Sigmoid colon (tissue), 4 donors: ENCODE measurements at regions not wholly inside any gene's neighbourhood (a gene's known extent, or its start where the extent isn't known, plus 50 kb on each side); places are given as distances from the start of the nearest gene placed in this dataset.

Source experiments
- EP300 ChIP-seq, 4 donors: sonication (generic); formaldehyde crosslinking; IDR thresholded peaks; one replicate each; pipeline ENCODE4 v1.6.1; 2017; ENCODE audit warnings: antibody characterized with exemption in 4 of 4
- TF ChIP-seq, protein P1 (sequence below), 4 experiments: fragments of 450-650 bp in 3 of 4; fragments of 200-600 bp in 1 of 4; IDR thresholded peaks; one replicate each; pipeline ENCODE4 v1.5.1; 2016 to 2019; ENCODE audit warnings: antibody characterized with exemption in 4 of 4, mild to moderate bottlenecking in 3 of 4, moderate library complexity in 2 of 4

DNA sequence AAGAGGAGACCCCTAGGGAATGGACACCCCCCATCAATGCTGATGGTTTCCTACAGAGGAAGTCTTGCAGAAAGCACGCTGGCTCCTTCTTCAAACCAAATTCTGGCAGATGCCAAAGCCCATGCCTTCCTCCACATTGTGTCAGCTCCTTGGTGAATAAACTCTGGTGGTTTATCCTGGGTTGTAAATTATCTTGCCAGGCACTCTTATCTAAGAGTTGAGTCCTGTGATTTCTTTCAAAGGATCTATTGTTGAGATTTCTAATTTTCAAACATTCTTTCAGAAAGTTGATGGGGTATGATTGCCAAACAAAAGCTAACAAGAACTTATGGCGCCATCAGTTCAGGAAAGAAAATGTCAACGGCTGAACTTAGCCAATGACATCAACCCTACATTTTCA lies 160.4 kb downstream of the NSG2 start:
- TF ChIP-seq, protein P1, sequence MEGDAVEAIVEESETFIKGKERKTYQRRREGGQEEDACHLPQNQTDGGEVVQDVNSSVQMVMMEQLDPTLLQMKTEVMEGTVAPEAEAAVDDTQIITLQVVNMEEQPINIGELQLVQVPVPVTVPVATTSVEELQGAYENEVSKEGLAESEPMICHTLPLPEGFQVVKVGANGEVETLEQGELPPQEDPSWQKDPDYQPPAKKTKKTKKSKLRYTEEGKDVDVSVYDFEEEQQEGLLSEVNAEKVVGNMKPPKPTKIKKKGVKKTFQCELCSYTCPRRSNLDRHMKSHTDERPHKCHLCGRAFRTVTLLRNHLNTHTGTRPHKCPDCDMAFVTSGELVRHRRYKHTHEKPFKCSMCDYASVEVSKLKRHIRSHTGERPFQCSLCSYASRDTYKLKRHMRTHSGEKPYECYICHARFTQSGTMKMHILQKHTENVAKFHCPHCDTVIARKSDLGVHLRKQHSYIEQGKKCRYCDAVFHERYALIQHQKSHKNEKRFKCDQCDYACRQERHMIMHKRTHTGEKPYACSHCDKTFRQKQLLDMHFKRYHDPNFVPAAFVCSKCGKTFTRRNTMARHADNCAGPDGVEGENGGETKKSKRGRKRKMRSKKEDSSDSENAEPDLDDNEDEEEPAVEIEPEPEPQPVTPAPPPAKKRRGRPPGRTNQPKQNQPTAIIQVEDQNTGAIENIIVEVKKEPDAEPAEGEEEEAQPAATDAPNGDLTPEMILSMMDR (IDR thresholded peaks at IDR 0.05) = no peak
- TF ChIP-seq EP300 (IDR thresholded peaks at IDR 0.05) = no peak
